ENCODE measurements at regions not wholly inside any gene's neighbourhood (a gene's known extent, or its start where the extent isn't known, plus 50 kb on each side); places are given as distances from the start of the nearest gene placed in this dataset.
"Not testable (repeated sequence)": the region's sequence is repeated elsewhere in the genome, so short reads cannot be mapped to it uniquely, and the experiment has no call there.

GRCh38 chr4:173748353-173748752 is 218.3 kb upstream of the HAND2 start:
- DNase-seq: no peak

- DNase-seq: no peak
Measured at GRCh38 chr4:173747537-173748257, 217.7 kb upstream of the HAND2 start.

- no peak for DNase-seq
Measured at GRCh38 chr4:173746424-173746823, 216.4 kb upstream of the HAND2 start.

- DNase-seq: no peak
Measured at GRCh38 chr4:173745765-173746164, 215.7 kb upstream of the HAND2 start.

GRCh38 chr4:173736840-173737239 is 206.8 kb upstream of the HAND2 start:
- no peak for DNase-seq

GRCh38 chr4:173735585-173735984 is 205.6 kb upstream of the HAND2 start:
- DNase-seq: no peak

GRCh38 chr4:173735049-173735448 is 205.0 kb upstream of the HAND2 start:
- DNase-seq: no peak

GRCh38 chr4:173731257-173731656 is 201.2 kb upstream of the HAND2 start:
- DNase-seq: no peak

- no peak for DNase-seq
Measured at GRCh38 chr4:173722075-173722474, 192.0 kb upstream of the HAND2 start.

GRCh38 chr4:173718504-173718903 is 188.5 kb upstream of the HAND2 start:
- DNase-seq: not testable (repeated sequence)

GRCh38 chr4:173717581-173717980 is 187.6 kb upstream of the HAND2 start:
- no peak for DNase-seq

- DNase-seq: no peak
Measured at GRCh38 chr4:173714456-173714855, 184.4 kb upstream of the HAND2 start.

GRCh38 chr4:173713026-173713425 is 183.0 kb upstream of the HAND2 start:
- DNase-seq: no peak

GRCh38 chr4:173707658-173708419 is 177.8 kb upstream of the HAND2 start:
- DNase-seq: no peak

GRCh38 chr4:173704201-173704600 is 174.2 kb upstream of the HAND2 start:
- no peak for DNase-seq

GRCh38 chr4:173703021-173703420 is 173.0 kb upstream of the HAND2 start:
- DNase-seq: no peak

GRCh38 chr4:173700650-173701049 is 170.6 kb upstream of the HAND2 start:
- no peak for DNase-seq

- no peak for DNase-seq
Measured at GRCh38 chr4:173699841-173700475, 169.9 kb upstream of the HAND2 start.

- DNase-seq: no peak
Measured at GRCh38 chr4:173698557-173699262, 168.7 kb upstream of the HAND2 start.

GRCh38 chr4:173697840-173698239 is 167.8 kb upstream of the HAND2 start:
- no peak for DNase-seq

GRCh38 chr4:173696551-173696950 is 166.5 kb upstream of the HAND2 start:
- DNase-seq: no peak

- DNase-seq: no peak
Measured at GRCh38 chr4:173696011-173696410, 166.0 kb upstream of the HAND2 start.

GRCh38 chr4:173685831-173686210 is 155.8 kb upstream of the HAND2 start:
- no peak for DNase-seq
